ENCODE measurements at regions not wholly inside any gene's neighbourhood (a gene's known extent, or its start where the extent isn't known, plus 50 kb on each side); places are given as distances from the start of the nearest gene placed in this dataset.

DNA sequence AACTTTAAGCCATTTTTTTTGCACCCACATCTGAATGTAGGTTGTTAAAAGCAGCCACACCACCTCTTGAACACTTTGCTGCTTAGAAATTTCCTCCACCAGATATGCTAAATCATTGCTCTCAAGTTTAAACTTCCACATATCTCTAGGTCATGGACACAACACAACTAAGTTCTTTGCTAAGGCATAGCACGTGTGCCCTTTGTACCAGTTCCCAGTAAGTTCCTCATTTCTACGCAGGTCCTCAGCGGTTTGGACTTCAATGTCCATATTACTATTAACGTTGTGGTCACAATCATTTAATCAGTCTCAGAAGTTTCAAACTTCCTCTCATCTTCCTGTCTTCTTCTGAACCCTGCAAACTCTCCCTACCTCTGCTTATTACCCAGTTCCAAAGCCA is 661.6 kb upstream of the PKN2 start:
- no peak for DNase-seq

DNA sequence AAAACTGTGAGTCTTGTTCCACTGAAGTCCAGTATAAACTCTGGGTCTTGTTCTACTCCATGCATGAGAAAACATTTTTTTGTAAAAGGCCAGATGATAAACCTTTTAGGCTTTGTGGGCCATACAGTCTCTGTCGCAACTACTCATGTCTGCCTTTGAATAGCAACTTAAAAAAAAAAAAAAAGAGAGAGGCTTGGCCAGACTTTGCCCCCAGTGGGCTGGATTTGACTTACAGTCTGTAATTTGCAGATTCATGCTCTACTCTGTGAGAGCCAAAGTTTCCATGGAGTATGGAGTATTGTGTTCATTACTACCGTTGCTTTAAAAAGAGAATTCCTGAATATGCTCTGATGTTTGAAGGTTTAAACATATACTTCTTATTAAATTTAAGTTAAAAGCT is 654.9 kb upstream of the PKN2 start:
- DNase-seq = no peak

DNA sequence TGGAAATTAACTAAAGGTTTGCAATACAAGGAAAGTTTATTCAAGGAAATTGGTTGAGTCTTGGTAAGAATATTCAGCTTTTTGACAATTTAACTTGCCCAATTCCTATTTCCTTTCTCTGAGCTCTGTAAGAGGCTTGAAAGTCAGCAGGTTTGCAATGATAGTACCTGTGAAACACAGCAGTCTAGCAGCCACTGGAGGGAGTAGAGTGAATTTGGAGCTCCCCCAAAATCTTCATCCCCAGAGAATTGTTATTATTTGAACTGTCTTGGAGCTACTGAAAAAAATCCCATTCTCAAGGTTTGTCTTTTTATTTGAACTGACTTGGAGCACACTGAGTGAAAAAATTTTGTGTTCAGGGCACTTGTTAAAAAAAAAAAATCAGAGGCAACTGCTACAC is 654.2 kb upstream of the PKN2 start:
- DNase-seq = no peak

DNA sequence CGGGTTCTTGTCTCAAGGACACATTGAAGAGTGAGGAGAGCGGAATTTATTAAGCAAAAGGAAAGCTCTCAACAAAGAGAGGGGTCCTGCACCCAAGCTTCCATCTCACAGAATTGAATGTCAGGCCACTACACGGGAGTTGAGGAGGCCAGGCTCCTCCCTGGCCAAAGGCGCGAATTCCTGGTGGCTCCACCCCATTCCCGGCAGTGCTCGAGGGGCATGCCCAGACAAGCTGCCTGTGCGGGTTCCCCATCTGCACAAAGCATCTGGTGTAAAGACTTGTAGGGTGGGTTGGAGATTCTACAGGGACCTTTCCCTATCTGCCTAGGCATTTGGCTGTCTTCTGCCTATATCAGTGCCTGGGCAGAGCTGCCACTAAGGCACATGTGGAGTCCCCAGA is 648.5 kb upstream of the PKN2 start:
- no peak for DNase-seq

DNA sequence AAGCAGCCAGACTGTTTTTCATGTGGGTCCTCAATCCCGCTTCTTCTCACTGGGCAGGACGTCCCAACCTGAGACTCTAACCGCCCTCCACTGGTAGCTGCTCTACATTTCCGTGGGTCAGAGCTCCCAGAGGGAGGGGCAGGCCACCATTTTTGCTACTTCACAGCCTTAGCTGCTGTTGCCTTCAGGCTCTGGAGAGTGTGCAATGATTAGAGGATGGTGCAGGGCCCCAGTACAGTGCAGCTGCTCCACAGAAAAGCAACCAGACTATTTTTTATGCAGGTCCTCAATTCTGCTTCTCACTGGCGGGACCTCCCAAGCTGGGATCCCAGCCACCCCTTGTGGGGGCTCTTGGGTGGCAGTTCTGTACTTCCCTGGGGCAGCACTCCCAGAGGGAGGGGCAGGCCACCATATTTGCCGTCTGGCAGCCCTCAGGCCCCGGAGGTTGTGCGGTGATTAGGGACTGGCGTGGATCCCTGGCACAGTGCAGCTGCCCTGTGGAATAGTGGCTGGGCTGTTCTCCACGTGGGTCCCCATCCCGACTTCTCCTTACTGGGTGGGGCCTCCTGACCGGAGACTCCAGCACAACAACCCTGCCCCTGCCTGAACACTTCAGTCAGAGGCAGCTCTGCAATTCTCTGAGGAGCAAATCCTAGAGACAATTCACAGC is 647.6 kb upstream of the PKN2 start:
- no peak for DNase-seq

DNA sequence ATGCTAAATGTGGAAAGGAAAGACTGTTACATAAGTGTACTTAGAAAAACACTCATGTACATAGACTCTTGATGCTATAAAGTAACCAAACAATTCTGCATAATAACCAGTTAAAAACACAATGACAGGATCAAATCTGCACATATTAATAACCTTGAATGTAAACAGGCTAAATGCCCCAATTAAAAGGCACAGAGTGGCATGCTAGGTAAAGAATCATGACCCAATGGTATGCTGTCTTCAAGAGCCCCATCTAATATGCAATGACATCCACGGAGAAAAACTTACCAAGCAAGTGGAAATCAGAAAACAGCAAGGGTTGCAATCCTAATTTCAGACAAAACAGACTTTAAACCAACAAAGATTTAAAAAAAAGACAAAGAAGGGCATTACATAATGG is 644.8 kb upstream of the PKN2 start:
- DNase-seq = no peak

DNA sequence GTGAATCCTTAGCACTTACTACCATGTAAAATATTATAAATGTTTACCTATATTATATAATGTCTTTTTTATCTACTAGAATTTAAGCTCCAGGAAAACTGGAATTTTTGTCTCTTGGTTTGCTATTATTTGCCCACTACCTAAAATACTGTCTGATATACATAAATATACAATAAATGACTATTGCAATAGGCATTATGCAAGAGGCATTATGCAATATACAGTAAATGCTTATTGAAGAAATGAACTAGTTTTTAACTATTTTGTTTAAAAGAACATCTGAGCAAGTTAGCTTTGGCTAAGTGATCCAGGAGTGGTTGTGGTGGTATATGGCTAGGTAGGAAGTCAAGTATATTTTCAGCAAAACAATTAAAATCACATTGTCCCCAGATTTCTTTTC is 640.2 kb upstream of the PKN2 start:
- DNase-seq = no peak

DNA sequence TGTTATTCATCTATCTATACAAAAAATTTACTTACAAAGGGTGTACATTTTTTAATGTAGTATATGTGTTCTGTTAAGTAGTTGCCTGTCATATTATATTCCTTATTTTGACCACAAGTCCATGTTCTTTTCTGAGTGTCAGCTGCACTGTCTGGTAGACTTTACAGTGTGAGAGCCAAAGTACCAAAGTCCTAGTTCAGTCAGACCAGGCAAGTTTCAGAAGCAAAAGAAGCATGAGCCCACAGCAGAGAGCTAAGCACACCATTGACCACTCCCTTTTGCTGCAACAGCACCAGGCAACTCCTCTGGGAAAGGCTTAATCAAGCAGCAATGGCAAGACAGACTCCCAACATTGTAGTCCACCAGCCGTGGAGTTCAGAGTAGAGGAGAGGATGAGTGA is 631.9 kb upstream of the PKN2 start:
- DNase-seq = no peak

DNA sequence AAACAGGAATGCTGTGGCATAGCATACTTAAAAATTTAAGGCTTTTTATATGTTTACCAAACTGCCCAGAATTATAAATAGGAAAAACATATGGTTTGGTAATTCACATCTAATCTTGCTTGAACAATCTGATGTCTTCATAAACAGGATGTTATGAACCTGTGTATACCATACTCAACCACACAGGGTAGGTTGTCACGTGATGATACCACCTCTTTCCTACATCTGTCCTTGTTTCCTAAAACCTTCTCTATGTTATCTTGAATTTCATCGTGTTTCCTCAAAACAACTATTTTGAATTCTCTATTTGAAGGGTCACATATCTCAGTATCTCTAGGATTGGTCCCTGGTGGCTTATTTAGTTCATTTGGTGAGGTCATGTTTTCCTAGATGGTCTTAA is 631.0 kb upstream of the PKN2 start:
- no peak for DNase-seq

DNA sequence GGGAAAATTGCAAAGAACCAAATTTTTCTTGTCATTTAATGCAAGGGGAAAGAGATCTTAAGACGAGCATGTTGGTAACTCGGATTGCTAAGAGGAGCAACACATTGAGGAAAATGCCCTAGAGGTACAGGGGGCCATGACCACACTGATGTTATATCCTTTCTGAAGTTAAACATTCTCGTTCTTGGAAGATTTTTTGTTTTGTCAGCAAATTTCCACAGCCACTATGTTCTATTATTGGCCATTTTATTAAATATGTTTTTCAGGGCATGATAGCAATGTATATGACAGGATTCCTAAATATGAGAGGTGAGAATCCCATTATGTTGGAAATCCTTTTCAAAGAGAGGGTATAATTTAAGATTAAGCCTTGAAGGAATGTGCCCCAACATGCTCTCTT is 627.2 kb upstream of the PKN2 start:
- no peak for DNase-seq

DNA sequence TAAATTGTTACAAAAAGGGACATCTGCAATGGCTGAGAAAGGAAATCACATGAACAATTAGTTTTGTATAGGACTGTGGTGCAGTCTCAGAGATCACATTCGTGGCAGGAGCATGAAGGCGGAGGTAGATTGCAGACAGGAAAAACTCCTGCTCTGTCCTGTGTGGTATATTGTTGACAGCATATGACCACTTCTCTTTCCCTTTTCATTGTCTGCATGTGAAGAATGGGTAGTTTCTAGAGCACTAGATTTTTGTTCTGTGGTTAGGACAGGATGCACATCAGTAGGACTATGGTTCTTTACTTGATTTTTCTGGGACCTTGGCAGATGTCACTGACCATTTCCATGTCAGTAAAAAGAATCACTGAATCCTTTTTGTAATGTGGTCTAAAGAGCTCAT is 625.9 kb upstream of the PKN2 start:
- DNase-seq = no peak

DNA sequence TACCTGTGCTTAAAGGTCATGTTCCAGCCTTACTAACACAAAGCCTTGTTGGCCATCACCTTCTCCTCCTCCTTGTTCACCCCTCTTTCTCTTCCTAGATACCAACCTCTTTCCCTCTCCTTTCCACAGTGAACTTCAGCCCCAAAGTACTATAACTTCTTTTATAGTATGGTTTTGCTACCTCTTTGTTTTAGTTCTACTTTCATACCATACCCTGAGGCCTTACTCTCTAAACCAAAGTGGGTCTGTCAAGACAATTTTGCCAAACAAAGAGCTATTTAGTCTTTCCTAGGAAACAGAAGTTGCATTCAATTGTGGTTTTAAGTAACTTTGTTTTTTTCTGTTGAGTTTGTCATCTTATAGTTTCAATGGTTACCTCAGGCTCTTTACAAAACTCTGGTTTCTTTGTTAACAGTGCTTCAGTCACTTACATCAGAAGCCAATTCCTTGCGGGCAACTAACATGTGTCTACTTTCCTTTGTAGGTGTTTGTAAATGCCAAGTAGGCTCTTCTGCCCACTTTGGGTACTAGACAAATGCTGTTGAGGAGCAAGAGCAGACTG is 623.9 kb upstream of the PKN2 start:
- DNase-seq = no peak

DNA sequence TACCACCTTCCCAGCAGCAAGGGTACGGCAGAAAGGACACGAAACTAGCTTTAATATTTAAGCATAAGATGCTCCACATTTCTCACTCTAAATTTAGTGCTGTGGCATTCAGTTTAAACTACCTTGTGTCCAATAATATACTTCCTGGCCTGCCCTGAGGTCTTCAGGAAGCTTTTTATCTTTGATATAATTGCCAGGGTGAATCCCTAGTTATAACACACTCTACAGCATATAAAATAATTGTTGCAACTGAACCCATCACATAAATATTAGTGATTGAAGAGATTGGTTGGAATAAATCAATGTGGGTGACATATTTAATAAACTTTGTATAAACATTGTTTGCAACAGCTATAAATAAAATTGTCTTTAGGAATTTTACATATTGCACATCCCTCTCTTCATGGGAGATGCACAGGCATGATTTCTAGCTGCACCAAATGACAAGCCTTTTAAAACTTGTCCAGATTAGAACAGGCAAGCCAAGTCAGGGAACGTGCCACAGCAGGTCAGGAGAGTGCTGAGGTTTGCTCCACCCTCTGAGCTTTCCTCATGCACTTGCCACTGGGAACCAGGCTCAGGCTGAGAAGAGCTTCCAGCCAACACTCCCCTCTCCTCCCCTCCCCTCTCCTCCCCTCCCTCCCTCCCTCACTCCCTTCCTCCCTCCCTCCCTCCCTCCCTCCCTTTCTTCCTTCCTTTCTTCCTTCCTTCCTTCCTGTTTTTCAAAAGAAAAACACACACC is 623.2 kb upstream of the PKN2 start:
- no peak for DNase-seq

DNA sequence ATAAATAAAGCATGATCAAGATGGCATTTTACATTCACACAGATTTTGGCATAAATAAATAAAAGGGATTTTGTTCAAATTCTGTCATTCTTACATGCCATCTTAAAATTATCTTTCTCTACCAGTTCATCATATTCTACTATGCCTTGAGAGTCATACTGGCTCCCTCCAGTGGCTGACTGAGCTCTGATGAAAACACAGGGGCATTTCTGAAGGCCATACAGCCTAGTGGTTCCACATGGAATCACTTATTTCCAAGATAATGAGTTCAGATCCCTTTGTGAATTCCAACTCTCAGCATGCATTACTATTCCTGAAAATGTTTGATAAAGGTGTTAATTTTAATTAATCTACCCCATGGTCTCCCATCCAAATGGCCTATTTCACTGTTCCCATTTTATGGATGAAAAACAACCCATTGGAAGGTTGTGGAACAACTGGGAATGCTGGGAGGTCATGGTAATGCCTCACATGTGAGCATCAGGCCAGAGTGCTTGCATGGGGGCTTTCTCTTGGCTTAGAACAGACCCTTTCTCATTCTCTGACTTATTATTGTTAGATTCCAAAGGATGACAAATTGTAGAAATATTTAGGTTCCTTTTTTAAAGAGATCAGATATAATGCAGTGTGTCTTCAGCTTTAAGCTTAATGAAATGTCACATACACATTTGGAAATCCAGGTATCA is 622.4 kb upstream of the PKN2 start:
- peak; percentile 65 for DNase-seq

DNA sequence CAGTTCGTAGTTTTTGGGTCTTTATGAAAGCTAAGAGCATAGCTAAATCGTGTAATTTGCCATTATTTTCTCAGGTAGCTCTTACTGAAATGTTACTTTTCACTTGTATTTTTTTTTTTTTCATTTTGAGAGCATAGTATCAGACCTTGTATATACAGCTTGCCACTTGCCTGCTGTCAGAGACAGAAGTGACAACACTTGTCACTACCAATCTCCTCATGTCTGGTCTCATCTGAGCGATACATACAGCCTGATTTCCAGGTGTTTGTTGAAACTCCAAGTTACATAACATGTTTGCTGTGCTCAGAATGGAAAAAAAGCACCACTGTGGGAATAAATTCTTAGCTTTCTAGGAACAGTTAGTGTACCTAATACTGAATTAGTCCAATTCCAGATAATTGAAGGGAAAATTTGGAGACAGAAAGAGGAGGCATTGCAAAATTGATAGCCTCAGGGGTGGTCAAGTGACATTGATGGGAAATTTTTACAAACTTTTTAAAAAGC is 621.4 kb upstream of the PKN2 start:
- DNase-seq = no peak

DNA sequence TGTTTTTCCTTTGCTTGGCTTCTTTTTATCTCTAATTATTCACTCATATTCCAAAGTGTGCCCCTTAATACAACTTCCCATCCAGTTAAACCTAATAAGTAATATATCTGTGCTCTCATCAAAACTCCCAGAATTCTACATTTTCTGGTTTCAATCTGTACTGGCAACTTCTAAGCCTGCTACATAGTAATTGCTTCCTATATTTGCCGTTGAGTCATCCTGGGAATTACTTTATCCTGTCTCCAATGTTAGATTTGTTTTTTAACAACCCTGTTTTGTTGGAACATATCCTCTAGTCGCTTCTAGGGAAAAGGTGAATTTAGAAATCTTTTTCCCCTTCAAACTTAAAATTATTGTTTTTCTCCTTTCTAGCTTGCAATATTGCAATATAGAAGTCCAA is 620.5 kb upstream of the PKN2 start:
- DNase-seq = peak; percentile 28

DNA sequence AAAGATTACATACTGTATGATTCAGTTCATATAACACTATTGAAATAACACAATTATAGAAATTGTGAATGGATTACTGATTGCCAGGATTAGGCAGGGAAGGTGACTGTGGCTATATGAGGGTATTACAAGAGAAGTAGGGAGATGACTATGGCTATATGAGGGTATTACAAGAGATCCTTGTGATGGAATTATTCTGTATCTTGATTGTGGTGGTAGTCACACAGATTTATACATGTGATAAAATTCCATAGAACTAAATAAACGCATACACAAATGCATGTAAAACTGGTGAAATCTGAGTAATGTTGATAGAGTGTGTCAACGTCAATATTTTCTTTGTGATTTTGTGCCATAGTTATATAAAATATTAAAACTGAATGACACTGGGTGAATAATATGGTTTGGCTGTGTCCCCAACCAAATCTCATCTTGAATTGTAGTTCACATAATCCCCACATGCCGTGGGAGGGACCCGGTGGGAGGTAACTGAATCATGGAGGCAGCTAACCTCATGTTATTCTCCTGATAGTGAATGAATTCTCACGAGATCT is 615.6 kb upstream of the PKN2 start:
- peak; percentile 70 for DNase-seq

DNA sequence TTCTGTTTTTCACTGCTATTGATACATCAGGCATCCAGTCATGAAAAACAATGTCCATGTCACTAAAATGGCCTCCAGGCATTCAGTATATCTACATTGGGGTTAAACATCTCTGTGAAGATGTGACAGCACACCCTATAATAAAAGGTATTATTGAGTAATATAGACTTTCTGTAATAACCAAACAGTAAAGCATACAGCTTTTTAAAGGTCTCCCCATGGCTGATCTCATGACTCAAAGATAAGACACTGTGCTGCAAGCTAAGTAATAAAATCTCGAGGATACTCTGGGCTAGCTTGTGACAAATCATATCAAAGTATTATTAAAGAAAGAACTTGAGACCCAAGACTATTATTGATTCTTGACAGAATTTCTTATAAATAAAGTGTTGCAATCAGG is 613.1 kb upstream of the PKN2 start:
- no peak for DNase-seq

DNA sequence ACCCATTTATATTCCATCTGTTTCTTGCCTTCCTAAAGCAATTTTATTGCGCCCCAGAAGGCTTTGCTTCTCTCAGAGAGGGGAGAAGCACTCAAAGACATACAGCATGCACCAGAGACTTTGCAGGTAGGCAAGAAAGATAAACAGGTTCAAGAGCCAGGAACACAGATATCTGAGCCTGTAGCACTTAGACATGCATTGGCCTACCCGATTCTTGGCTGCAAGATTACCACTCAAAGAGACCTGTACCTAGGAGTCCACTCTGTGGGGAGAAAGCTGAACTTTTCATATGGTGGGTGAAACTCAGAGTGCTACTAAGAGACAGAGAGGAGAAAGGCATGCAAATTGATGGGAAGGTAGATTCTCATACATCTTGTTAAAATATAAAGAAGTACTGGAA is 609.4 kb upstream of the PKN2 start:
- no peak for DNase-seq

DNA sequence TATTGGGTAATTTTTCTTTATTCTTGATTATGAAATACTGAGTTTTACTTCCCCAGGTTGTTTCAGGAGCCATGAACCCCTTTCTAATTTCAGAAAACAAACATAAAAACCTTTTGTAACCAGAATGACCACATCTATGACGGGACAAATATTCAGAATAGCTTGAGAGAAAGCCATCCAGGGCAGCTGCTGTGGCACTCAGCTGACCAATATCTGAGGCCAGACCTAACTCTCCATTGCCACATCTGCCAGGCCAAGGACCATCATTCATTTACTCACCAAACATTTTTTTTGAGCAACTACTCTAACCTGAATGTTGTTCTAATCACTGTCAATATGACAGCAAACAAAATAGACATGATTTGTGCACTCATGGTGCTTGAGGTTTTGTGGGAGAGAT is 608.3 kb upstream of the PKN2 start:
- DNase-seq = no peak

DNA sequence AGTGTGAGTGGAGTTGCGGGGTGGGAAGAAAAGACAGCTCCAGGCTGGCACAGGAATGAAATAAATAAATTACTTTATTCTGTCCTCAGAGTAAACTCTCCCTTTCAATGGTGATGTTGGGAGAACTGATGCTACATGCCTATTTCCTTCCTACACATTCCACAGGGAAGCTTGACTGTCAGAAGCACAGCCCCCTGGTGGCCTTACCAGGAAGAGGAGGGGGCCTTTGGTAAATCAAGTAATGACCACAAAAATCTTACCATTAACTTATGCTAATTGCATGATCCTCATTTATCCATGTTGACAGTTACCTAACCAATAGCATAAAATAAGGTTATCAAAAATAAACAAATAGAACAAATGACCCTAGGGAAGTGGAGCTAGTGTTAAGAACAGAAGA is 605.0 kb upstream of the PKN2 start:
- DNase-seq = peak; percentile 17

DNA sequence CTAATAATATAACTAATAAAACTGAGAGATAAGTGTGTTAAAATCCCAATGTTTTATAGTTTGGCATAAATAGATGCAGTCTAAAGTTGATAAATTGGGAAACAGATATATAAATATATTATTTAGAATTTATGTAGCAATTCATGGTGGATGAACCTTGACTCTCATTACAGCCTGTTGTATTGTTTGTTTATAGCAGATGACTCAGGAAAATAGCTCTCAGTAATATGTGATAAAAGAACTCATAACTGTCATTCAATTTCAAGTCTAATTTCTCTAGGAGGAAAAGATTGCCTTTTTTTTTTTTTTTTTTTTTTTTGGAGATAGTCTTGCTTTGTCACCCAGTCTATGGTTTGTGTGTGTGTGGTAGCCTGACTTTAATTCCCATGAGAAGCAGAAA is 603.2 kb upstream of the PKN2 start:
- no peak for DNase-seq

DNA sequence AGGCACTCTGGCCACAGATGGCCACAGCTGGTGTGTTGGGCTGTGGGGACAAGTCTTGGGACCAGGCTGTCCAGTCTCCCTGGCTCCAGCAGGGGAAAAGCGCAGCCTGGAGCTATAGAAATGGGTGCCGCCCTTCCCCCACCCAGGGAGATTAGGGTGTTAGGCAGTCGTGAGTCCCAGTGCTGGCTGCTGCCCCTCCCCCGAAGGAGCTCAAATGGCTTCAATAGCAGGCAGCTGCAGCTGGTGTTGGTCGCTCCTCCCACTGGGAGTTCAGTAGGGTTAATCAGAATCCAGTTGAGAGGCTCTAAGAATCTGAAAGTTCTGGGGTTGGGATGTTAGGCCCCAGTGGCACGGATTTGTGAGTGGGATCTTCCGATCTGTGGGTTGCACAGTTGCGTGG is 595.6 kb upstream of the PKN2 start:
- no peak for DNase-seq
